Endothelial cell (in vitro differentiated cells): ENCODE measurements at regions not wholly inside any gene's neighbourhood (a gene's known extent, or its start where the extent isn't known, plus 50 kb on each side); places are given as distances from the start of the nearest gene placed in this dataset.
A peak's percentile ranks its signal among the peaks of the same experiment; 100 is the strongest.

ENCODE experiments used
- DNase-seq: peaks from one replicate; pipeline ENCODE4 v3.0.0; 2021; ENCODE audit warnings: low spot score
- H3K27ac Mint-ChIP-seq: one replicate; pipeline ENCODE4 v1.8.0; 2021; ENCODE audit warnings: mixed read lengths, inconsistent platforms; ENCODE audit not compliant: unreplicated experiment
- H3K27me3 Mint-ChIP-seq: one replicate; pipeline ENCODE4 v1.8.0; 2021; ENCODE audit warnings: mild to moderate bottlenecking, moderate library complexity, mixed read lengths, inconsistent platforms; ENCODE audit not compliant: unreplicated experiment
- H3K36me3 Mint-ChIP-seq: one replicate; pipeline ENCODE4 v1.8.0; 2021; ENCODE audit warnings: mild to moderate bottlenecking, low read depth, mixed read lengths, inconsistent platforms; ENCODE audit not compliant: unreplicated experiment
- H3K4me1 Mint-ChIP-seq: one replicate; pipeline ENCODE4 v1.8.0; 2021; ENCODE audit warnings: mild to moderate bottlenecking, mixed read lengths, inconsistent platforms; ENCODE audit not compliant: unreplicated experiment
- H3K4me3 Mint-ChIP-seq: one replicate; pipeline ENCODE4 v1.8.0; 2021; ENCODE audit warnings: mild to moderate bottlenecking, mixed read lengths, inconsistent platforms; ENCODE audit not compliant: unreplicated experiment
- H3K9me3 Mint-ChIP-seq: one replicate; pipeline ENCODE4 v1.8.0; 2021; ENCODE audit warnings: mixed read lengths, inconsistent platforms; ENCODE audit not compliant: unreplicated experiment
- CTCF ChIP-seq: fragments of 200-600 bp; sonication (generic); IDR thresholded peaks from one replicate; pipeline ENCODE4 v1.5.0; 2021; ENCODE audit warnings: antibody characterized with exemption; ENCODE audit not compliant: unreplicated experiment

GRCh38 chr6:66478705-66479104, 771.7 kb upstream of the EYS start:
- no peak for TF ChIP-seq CTCF
- peaks cover 5% of the 10 kb centered on the region for H3K27me3 Mint-ChIP-seq
- H3K36me3 Mint-ChIP-seq = no peaks in the 10 kb centered on the region
- H3K4me1 Mint-ChIP-seq = no peaks in the 10 kb centered on the region
- H3K4me3 Mint-ChIP-seq = no peak overlapping the region
- DNase-seq = no peak
- no peaks in the 10 kb centered on the region for H3K9me3 Mint-ChIP-seq
- H3K27ac Mint-ChIP-seq = no peak overlapping the region

- no peaks in the 10 kb centered on the region for H3K9me3 Mint-ChIP-seq
- no peak overlapping the region for H3K27ac Mint-ChIP-seq
- no peaks in the 10 kb centered on the region for H3K4me1 Mint-ChIP-seq
- no peaks in the 10 kb centered on the region for H3K27me3 Mint-ChIP-seq
- TF ChIP-seq CTCF = no peak
- no peaks in the 10 kb centered on the region for H3K36me3 Mint-ChIP-seq
- no peak for DNase-seq
- no peak overlapping the region for H3K4me3 Mint-ChIP-seq
These were observed 728.3 kb upstream of the EYS start for GRCh38 chr6:66435321-66435720.

- no peak overlapping the region for H3K4me3 Mint-ChIP-seq
- H3K9me3 Mint-ChIP-seq = no peaks in the 10 kb centered on the region
- no peaks in the 10 kb centered on the region for H3K27me3 Mint-ChIP-seq
- no peak overlapping the region for H3K27ac Mint-ChIP-seq
- no peaks in the 10 kb centered on the region for H3K36me3 Mint-ChIP-seq
- no peaks in the 10 kb centered on the region for H3K4me1 Mint-ChIP-seq
- DNase-seq = no peak
- no peak for TF ChIP-seq CTCF
These were observed 722.2 kb upstream of the EYS start for GRCh38 chr6:66429210-66429609.

GRCh38 chr6:66423047-66423446, 716.0 kb upstream of the EYS start:
- DNase-seq = no peak
- no peak for TF ChIP-seq CTCF
- H3K36me3 Mint-ChIP-seq = no peaks in the 10 kb centered on the region
- H3K27ac Mint-ChIP-seq = no peak overlapping the region
- no peak overlapping the region for H3K4me3 Mint-ChIP-seq
- no peaks in the 10 kb centered on the region for H3K27me3 Mint-ChIP-seq
- H3K4me1 Mint-ChIP-seq = no peaks in the 10 kb centered on the region
- H3K9me3 Mint-ChIP-seq = no peaks in the 10 kb centered on the region

- H3K27me3 Mint-ChIP-seq = no peaks in the 10 kb centered on the region
- no peaks in the 10 kb centered on the region for H3K9me3 Mint-ChIP-seq
- no peak overlapping the region for H3K27ac Mint-ChIP-seq
- H3K4me1 Mint-ChIP-seq = no peaks in the 10 kb centered on the region
- no peak for TF ChIP-seq CTCF
- no peak overlapping the region for H3K4me3 Mint-ChIP-seq
- no peaks in the 10 kb centered on the region for H3K36me3 Mint-ChIP-seq
- peak; percentile 5 for DNase-seq
These were observed 714.5 kb upstream of the EYS start for GRCh38 chr6:66421570-66421969.
